WERI-Rb-1 (cell line): ENCODE measurements at regions not wholly inside any gene's neighbourhood (a gene's known extent, or its start where the extent isn't known, plus 50 kb on each side); places are given as distances from the start of the nearest gene placed in this dataset.
A peak's percentile ranks its signal among the peaks of the same experiment; 100 is the strongest.

Experiments
- DNase-seq: peaks from one replicate; pipeline ENCODE4 v3.0.0-alpha.2; 2020
- H3K27ac ChIP-seq: fragments of 250-450 bp; sonication (Bioruptor Pico); 2 replicates; pipeline ENCODE4 v1.5.1; 2020; ENCODE audit warnings: mild to moderate bottlenecking, moderate library complexity
- H3K27me3 ChIP-seq: fragments of 250-450 bp; sonication (Bioruptor Pico); 2 replicates; pipeline ENCODE4 v1.5.1; 2021; ENCODE audit warnings: mild to moderate bottlenecking, low read depth, moderate library complexity; ENCODE audit not compliant: insufficient read depth, severe bottlenecking
- H3K36me3 ChIP-seq: fragments of 250-450 bp; sonication (Bioruptor Pico); 2 replicates; pipeline ENCODE4 v1.5.1; 2020; ENCODE audit warnings: mild to moderate bottlenecking, moderate library complexity
- H3K4me3 ChIP-seq: 2 replicates; pipeline ENCODE4 v1.5.1; 2011; ENCODE audit warnings: low read depth, mild to moderate bottlenecking, control low read depth, low read length
- H3K9me3 ChIP-seq: fragments of 250-450 bp; sonication (Bioruptor Pico); 2 replicates; pipeline ENCODE4 v1.5.1; 2021; ENCODE audit warnings: mild to moderate bottlenecking, moderate library complexity; ENCODE audit not compliant: severe bottlenecking
- CTCF ChIP-seq: IDR thresholded peaks from 2 replicates; pipeline ENCODE4 v1.5.1; 2011; ENCODE audit warnings: low read depth, mild to moderate bottlenecking, control low read depth, inconsistent platforms, low read length

- H3K9me3 ChIP-seq: no peaks in the 10 kb centered on the region
- no peak for DNase-seq
- H3K27ac ChIP-seq: no peak overlapping the region
- H3K36me3 ChIP-seq: no peaks in the 10 kb centered on the region
- no peaks in the 10 kb centered on the region for H3K27me3 ChIP-seq
- no peak for TF ChIP-seq CTCF
- H3K4me3 ChIP-seq: no peak overlapping the region
Measured at GRCh38 chr9:89659891-89660685, 55.3 kb downstream of the GADD45G start.

DNA sequence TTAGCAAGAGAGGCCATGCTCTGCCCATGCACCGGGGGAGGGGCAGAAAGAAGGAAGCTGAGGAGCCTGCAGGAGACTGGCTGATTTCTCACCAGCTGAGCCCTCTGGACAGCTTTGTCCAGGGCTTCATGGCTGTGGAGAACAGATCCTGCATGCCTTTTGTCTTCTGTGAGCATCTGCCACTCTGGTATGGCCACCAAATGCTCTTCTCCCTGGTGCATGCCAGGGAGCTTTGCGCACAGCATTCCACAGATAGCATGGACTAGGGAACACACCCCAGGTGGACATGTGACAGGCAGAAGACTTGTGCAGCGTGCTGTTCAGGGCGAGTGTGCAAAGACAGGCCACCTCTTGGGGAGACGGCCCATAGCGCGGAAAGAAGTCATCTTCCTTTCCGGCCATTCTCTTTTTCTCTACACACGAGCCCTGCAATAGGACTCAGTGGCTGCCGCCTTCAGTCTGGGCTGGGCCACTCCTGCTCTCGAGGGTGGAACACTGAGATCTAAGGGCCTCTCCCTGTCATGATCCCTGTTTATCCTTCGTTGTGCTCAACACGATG is 56.7 kb downstream of the GADD45G start:
- Histone ChIP-seq H3K36me3 (no peaks in the 10 kb centered on the region), H3K27ac (peak overlapping the region; percentile 83), H3K4me3 (no peak overlapping the region), H3K9me3 (no peaks in the 10 kb centered on the region), H3K27me3 (no peaks in the 10 kb centered on the region)
- no peak for TF ChIP-seq CTCF
- DNase-seq: peak; percentile 33

DNA sequence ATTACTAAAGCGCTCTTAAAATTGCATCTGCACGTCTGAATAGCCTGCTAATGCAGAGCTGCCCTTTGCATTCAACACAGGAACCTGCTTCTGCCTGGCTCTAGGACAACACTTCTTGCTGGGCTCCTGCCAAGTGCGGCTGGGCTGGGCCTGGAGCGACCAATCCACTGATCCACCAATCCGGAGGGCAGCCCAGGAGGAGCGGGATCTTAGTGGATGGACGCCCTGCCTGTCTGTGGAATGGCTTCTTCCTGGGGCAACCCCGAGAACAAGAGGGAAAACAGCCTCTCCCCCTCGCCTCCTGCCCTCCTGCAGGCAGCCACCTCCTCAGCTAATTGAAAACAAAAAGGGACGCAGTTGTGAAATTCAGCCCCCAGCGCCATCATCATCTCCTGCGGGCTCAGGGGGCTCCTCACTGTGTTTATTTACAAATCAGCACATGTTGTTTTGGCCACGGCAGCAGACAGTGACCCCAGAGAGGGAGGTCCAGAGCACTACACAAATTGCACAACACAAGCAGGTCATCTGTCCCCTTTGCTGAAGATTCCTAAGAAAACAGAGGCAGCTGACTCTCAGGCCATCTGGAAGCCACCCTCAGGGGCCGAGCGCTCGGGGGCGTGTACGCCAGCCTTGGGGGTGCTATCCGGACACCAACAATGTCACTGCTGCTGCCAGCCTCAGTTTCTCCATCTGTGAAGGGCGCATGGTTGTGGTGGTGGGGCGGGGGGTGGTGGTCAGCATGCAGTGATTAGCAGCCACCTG is 57.3 kb downstream of the GADD45G start:
- Histone ChIP-seq H3K9me3 (no peaks in the 10 kb centered on the region), H3K27me3 (no peaks in the 10 kb centered on the region), H3K27ac (peak overlapping the region; percentile 83), H3K36me3 (no peaks in the 10 kb centered on the region), H3K4me3 (peak overlapping the region; percentile 25)
- DNase-seq: peak; percentile 96
- TF ChIP-seq CTCF: no peak

GRCh38 chr9:89662718-89663613 is 58.2 kb downstream of the GADD45G start:
- H3K9me3 ChIP-seq: no peaks in the 10 kb centered on the region
- DNase-seq: no peak
- no peak for TF ChIP-seq CTCF
- no peak overlapping the region for H3K4me3 ChIP-seq
- H3K27ac ChIP-seq: peak overlapping the region; percentile 83
- H3K27me3 ChIP-seq: no peaks in the 10 kb centered on the region
- no peaks in the 10 kb centered on the region for H3K36me3 ChIP-seq

GRCh38 chr9:89663614-89663970 is 58.8 kb downstream of the GADD45G start:
- Histone ChIP-seq H3K27me3 (no peaks in the 10 kb centered on the region), H3K36me3 (no peaks in the 10 kb centered on the region), H3K27ac (no peak overlapping the region), H3K9me3 (no peaks in the 10 kb centered on the region), H3K4me3 (no peak overlapping the region)
- no peak for TF ChIP-seq CTCF
- no peak for DNase-seq
